Activated B cell treated with CpG ODN at 0.5 μM for 24 hours (primary cell): ENCODE measurements at regions not wholly inside any gene's neighbourhood (a gene's known extent, or its start where the extent isn't known, plus 50 kb on each side); places are given as distances from the start of the nearest gene placed in this dataset.

ENCODE experiments used
- ATAC-seq: fragments of 200-7000 bp; cut with Tn5 transposase; one replicate; pipeline ENCODE4 v1.10.0; 2021; ENCODE audit warnings: low read depth, mild to moderate bottlenecking, moderate library complexity
- CTCF ChIA-PET: fragments of 350-600 bp; sonication (Branson Sonifier 250); formaldehyde crosslinking; loops from one replicate; lab custom pipeline; 2021; ENCODE audit warnings: antibody characterized with exemption; lab: Charles Lee
- POLR2A ChIA-PET: fragments of 350-600 bp; sonication (Branson Sonifier 250); formaldehyde crosslinking; loops from one replicate; lab custom pipeline; 2021; ENCODE audit warnings: antibody characterized with exemption; lab: Charles Lee
- DNase-seq: peaks from one replicate; pipeline ENCODE4 v3.0.0; 2022
- H3K27ac Mint-ChIP-seq: one replicate; pipeline ENCODE4 v1.8.0; 2020; ENCODE audit warnings: mixed read lengths
- H3K27me3 Mint-ChIP-seq: one replicate; pipeline ENCODE4 v1.8.0; 2021; ENCODE audit warnings: mixed read lengths
- H3K36me3 Mint-ChIP-seq: one replicate; pipeline ENCODE4 v1.8.0; 2021; ENCODE audit warnings: low read depth, mixed read lengths
- H3K4me1 Mint-ChIP-seq: one replicate; pipeline ENCODE4 v1.8.0; 2021; ENCODE audit warnings: mixed read lengths
- H3K4me3 Mint-ChIP-seq: one replicate; pipeline ENCODE4 v1.8.0; 2020; ENCODE audit warnings: mild to moderate bottlenecking, mixed read lengths
- H3K9me3 Mint-ChIP-seq: one replicate; pipeline ENCODE4 v1.8.0; 2020; ENCODE audit warnings: mixed read lengths
- intact Hi-C: fragments of 100-400 bp; cut with micrococcal nuclease; formaldehyde crosslinking; loops from one replicate; pipeline ENCODE4 v1.15.1; 2024
- TF ChIP-seq, protein P1 (sequence below): fragments of 200-600 bp; IDR thresholded peaks from one replicate; pipeline ENCODE4 v1.8.0; 2022; ENCODE audit warnings: antibody characterized with exemption, mild to moderate bottlenecking

DNA sequence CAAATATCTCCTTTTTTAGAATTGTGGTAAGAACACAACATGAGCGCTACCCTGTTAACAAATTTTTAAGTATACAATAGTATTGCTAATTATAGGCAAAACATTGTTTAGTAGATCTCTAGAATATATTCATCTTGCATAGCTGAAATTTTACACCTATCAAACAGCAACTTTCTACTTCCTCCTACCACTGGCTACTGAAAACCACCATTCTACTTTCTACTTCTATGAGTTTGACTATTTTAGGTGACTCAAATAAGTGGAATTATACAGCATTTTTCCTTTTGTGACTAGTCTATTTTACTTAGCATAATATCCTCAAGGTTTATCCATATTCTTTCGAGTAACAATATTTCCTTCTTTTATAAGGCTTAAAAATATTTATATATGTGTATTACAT, 128.4 kb downstream of the FAM76B start:
- POLR2A ChIA-PET = no interaction called here
- peaks cover 3% of the 10 kb centered on the region for H3K9me3 Mint-ChIP-seq
- TF ChIP-seq, protein P1, sequence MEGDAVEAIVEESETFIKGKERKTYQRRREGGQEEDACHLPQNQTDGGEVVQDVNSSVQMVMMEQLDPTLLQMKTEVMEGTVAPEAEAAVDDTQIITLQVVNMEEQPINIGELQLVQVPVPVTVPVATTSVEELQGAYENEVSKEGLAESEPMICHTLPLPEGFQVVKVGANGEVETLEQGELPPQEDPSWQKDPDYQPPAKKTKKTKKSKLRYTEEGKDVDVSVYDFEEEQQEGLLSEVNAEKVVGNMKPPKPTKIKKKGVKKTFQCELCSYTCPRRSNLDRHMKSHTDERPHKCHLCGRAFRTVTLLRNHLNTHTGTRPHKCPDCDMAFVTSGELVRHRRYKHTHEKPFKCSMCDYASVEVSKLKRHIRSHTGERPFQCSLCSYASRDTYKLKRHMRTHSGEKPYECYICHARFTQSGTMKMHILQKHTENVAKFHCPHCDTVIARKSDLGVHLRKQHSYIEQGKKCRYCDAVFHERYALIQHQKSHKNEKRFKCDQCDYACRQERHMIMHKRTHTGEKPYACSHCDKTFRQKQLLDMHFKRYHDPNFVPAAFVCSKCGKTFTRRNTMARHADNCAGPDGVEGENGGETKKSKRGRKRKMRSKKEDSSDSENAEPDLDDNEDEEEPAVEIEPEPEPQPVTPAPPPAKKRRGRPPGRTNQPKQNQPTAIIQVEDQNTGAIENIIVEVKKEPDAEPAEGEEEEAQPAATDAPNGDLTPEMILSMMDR = no peak
- H3K4me1 Mint-ChIP-seq = peaks cover 8% of the 10 kb centered on the region
- DNase-seq = no peak
- CTCF ChIA-PET = no interaction called here
- no peak overlapping the region for H3K27ac Mint-ChIP-seq
- peaks cover 2% of the 10 kb centered on the region for H3K27me3 Mint-ChIP-seq
- intact Hi-C loops = loop anchor here (5.0 kb wide), 1 partner anchor 36 kb away; no protein-coding TSS in a partner anchor
- no peaks in the 10 kb centered on the region for H3K36me3 Mint-ChIP-seq
- ATAC-seq = no peak
- H3K4me3 Mint-ChIP-seq = no peak overlapping the region

DNA sequence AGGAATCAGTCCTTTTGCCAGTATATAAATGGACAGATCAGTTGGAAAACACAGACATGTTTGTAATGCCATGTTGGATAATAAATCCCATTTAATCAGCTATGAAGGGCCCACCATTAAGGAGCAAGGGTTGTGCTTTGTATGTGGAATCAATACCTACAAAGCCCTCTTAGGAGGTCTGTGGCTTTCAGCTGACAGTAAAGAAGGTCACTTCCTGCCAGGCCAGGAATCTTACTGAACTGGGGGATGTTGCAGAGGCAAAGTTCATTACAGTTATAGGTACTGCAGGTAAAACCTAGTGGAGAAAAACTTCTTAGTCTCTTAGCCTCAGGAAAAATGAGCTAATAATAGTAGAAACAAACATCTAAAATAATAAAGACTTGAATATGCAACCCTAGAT, 129.5 kb downstream of the FAM76B start:
- Mint-ChIP-seq H3K27me3 (peaks cover 2% of the 10 kb centered on the region), H3K27ac (no peak overlapping the region), H3K36me3 (no peaks in the 10 kb centered on the region), H3K9me3 (no peaks in the 10 kb centered on the region), H3K4me3 (no peak overlapping the region), H3K4me1 (peaks cover 8% of the 10 kb centered on the region)
- ChIA-PET CTCF (no interaction called here), POLR2A (no interaction called here)
- DNase-seq = no peak
- ATAC-seq = no peak
- intact Hi-C loops = loop anchor here (5.0 kb wide), 1 partner anchor 37 kb away; no protein-coding TSS in a partner anchor
- TF ChIP-seq, protein P1 = no peak

DNA sequence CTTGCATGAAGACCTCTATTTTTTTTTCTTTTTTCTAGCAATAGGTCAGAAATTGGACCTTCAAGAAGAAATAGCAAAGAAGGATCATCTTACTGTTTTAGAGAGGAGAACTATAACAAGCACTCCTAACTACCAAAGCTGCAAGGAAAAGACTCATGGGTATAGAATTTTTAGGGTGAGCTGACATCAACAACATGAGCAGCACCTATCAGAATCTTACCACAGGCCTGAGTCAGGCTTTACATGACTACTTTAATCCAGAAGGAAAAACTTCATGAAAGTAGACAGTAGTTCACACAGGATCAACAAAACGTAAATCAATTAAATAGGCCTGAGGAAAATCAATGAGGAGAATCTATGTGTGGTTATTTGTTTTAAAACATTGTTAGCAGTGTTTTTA, 130.5 kb downstream of the FAM76B start:
- H3K27ac Mint-ChIP-seq = no peak overlapping the region
- ChIA-PET POLR2A (no interaction called here), CTCF (no interaction called here)
- peaks cover 8% of the 10 kb centered on the region for H3K4me1 Mint-ChIP-seq
- ATAC-seq (no peak), DNase-seq (no peak)
- TF ChIP-seq, protein P1 = no peak
- no peaks in the 10 kb centered on the region for H3K36me3 Mint-ChIP-seq
- no peak overlapping the region for H3K4me3 Mint-ChIP-seq
- H3K9me3 Mint-ChIP-seq = no peaks in the 10 kb centered on the region
- peaks cover 2% of the 10 kb centered on the region for H3K27me3 Mint-ChIP-seq
- intact Hi-C loops = no loop called here

DNA sequence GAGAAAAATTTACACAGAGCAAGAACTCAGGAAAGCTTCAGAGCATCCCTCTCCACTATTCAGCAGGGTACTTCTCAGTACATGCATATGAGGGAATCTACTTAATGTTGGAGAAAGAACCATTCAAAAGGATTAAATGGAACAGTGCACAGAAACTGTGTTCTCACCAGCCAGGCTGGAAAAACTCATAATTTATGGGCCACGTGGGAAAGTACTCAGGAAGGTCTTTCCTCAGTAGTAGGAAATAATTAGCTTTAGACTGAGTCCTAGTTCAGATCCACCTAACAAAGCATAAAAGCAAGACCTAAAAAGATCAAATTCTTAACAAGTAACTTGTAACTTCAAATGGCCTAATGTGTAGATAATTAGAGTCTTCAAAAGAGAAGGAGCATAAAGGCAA, 134.0 kb downstream of the FAM76B start:
- intact Hi-C loops = no loop called here
- CTCF ChIA-PET = no interaction called here
- H3K27ac Mint-ChIP-seq = no peak overlapping the region
- peaks cover under 1% of the 10 kb centered on the region for H3K4me1 Mint-ChIP-seq
- DNase-seq = no peak
- ATAC-seq = no peak
- H3K9me3 Mint-ChIP-seq = no peaks in the 10 kb centered on the region
- TF ChIP-seq, protein P1 = no peak
- H3K4me3 Mint-ChIP-seq = no peak overlapping the region
- H3K27me3 Mint-ChIP-seq = peaks cover 2% of the 10 kb centered on the region
- no peaks in the 10 kb centered on the region for H3K36me3 Mint-ChIP-seq
- POLR2A ChIA-PET = no interaction called here

DNA sequence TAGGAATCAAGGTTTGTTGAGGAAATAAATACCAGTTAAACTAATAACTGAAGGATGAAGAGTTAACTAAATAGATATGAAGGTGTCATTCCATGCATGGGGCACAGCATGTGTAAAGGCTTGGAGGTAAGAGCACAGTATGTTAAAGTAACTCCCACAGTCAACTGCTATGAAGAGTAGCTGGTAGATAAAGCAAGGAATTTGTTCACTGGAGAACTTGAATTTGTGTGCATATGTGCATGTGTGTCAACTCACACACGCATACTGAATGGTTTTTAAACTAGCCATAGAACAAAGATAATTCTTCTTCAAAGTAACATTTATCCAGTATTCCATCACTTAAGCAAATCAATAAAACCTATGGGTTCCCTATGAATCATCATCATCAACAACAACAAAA, 135.9 kb downstream of the FAM76B start:
- Mint-ChIP-seq H3K4me1 (peaks cover 4% of the 10 kb centered on the region), H3K4me3 (no peak overlapping the region), H3K9me3 (no peaks in the 10 kb centered on the region), H3K36me3 (no peaks in the 10 kb centered on the region), H3K27ac (no peak overlapping the region), H3K27me3 (peaks cover 2% of the 10 kb centered on the region)
- intact Hi-C loops = no loop called here
- ATAC-seq (no peak), DNase-seq (no peak)
- TF ChIP-seq, protein P1 = no peak
- POLR2A ChIA-PET = no interaction called here
- CTCF ChIA-PET = no interaction called here
